Right atrium auricular region (tissue), 2 donors: ENCODE measurements at regions not wholly inside any gene's neighbourhood (a gene's known extent, or its start where the extent isn't known, plus 50 kb on each side); places are given as distances from the start of the nearest gene placed in this dataset.

ENCODE experiments used
- DNase-seq: peaks from one replicate; pipeline ENCODE4 v3.0.0-alpha.2; 2019; ENCODE audit warnings: low spot score
- H3K27ac ChIP-seq, 2 donors: fragments of 200-600 bp; sonication (generic); 1 replicate in 1 of 2; 2 replicates in 1 of 2; pipeline ENCODE4 v1.5.1; 2016 to 2019
- H3K27me3 ChIP-seq, 2 donors: fragments of 200-600 bp; sonication (generic); one replicate each; pipeline versions ENCODE4 v1.5.1 to v1.6.0; 2017 to 2019
- H3K36me3 ChIP-seq: fragments of 200-600 bp; sonication (generic); one replicate; pipeline ENCODE4 v1.5.1; 2016
- H3K4me1 ChIP-seq, 2 donors: fragments of 200-600 bp; sonication (generic); one replicate each; pipeline versions ENCODE4 v1.5.1 to v1.6.0; 2017 to 2019
- H3K4me3 ChIP-seq, 2 donors: fragments of 200-600 bp; sonication (generic); 1 replicate in 1 of 2; 2 replicates in 1 of 2; pipeline ENCODE4 v1.5.1; 2017 to 2019; ENCODE audit warnings: mild to moderate bottlenecking in 1 of 2, moderate library complexity in 1 of 2
- H3K9me3 ChIP-seq, 2 donors: fragments of 200-600 bp; sonication (generic); one replicate each; pipeline ENCODE4 v1.5.1; 2019
- CTCF ChIP-seq, 2 donors: fragments of 200-600 bp; sonication (generic); IDR thresholded peaks; one replicate each; pipeline ENCODE4 v1.5.1; 2019; ENCODE audit warnings: antibody characterized with exemption in 2 of 2

- no peak for TF ChIP-seq CTCF (IDR thresholded peaks at IDR 0.05)
- no peaks in the 10 kb centered on the region for H3K36me3 ChIP-seq
- H3K27me3 ChIP-seq = no peaks in the 10 kb centered on the region
- H3K4me1 ChIP-seq = no peaks in the 10 kb centered on the region
- H3K4me3 ChIP-seq = no peak overlapping the region
- no peak overlapping the region for H3K27ac ChIP-seq
- no peaks in the 10 kb centered on the region for H3K9me3 ChIP-seq
- DNase-seq = no peak
Measured at GRCh38 chr2:67839668-67840067, 223.1 kb downstream of the C1D start.

DNA sequence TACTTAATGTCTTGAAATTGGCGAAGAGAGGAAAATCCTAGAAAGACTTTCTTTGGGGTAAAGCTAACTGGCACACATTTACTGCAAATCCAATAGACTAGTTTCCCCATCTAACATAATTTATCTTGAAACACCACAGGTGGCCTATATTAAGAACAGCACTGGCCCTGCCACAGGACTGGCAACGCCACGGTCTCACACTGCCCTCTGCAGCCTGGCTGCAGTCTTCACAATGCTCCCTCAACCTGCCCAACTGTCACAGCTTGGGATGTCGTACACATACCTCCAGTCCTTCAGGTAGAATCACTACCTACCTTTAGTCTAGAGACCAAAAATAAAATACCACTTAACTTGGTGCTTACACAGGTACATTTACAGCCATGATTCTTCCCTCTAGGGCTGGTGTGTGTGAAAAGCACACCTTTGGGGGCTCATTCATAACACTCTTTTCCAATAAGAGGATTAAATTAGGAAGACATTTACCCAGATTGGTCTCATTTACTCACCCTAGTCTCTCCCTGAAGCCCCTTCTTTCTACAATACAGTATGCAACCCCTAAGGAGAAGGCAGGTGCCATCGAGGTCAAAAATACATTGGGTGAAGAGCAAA lies 222.2 kb downstream of the C1D start:
- no peaks in the 10 kb centered on the region for H3K27me3 ChIP-seq
- DNase-seq = no peak
- TF ChIP-seq CTCF (IDR thresholded peaks at IDR 0.05) = peak; percentile 41 to 83
- H3K4me3 ChIP-seq = no peak overlapping the region
- H3K36me3 ChIP-seq = no peaks in the 10 kb centered on the region
- no peaks in the 10 kb centered on the region for H3K9me3 ChIP-seq
- no peak overlapping the region for H3K27ac ChIP-seq
- H3K4me1 ChIP-seq = no peaks in the 10 kb centered on the region

DNA sequence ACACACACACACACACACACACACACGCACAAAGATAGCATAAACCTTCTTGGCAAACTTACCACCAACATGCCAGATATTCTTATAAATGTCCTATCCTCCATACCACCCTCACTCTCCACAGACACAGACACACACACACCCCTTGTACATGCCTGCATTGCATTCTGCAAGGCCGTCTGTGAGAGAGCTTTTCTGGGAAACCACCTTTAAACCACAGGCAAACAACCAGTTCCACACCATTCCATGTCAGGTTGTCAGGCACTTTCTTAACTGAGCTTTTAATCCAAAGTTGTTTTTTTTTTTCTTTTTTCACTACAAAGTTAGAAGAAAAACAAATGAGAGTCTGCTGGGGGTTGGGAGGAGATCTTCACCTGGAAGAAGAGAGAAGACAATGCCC lies 221.1 kb downstream of the C1D start:
- Histone ChIP-seq H3K4me1 (peaks cover 0 to 7% of the 10 kb centered on the region in 2 donors), H3K27ac (no peak overlapping the region), H3K36me3 (no peaks in the 10 kb centered on the region), H3K27me3 (no peaks in the 10 kb centered on the region), H3K4me3 (no peak overlapping the region), H3K9me3 (no peaks in the 10 kb centered on the region)
- DNase-seq = no peak
- TF ChIP-seq CTCF (IDR thresholded peaks at IDR 0.05) = no peak

DNA sequence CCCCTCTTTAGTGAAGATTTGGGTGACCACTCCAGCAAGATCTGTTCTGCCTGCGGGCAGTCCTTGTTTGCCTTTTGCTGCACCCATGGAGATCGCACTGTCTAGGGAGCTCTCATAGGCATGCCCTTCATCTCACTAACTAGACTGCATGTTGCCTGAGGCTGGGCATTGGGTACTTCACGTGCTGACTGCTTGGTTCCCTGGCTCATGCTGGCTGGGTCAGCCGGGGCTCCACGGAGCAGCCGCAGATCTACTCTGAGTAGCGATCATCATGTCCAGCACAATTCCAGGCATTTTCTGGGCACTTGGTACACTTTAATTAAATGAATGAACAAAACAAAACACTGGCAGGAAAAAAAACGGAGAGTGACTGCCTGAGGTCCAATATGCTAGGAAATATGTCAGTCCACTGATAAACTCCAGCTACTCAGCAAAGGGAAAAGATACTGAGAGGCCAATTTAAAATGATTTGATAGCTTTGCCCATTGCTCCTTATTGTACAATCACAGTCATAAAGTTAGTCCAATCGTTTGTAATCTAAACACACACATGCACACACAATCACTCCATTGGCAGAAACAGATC lies 220.3 kb downstream of the C1D start:
- Histone ChIP-seq H3K9me3 (no peaks in the 10 kb centered on the region), H3K27ac (no peak overlapping the region)

DNA sequence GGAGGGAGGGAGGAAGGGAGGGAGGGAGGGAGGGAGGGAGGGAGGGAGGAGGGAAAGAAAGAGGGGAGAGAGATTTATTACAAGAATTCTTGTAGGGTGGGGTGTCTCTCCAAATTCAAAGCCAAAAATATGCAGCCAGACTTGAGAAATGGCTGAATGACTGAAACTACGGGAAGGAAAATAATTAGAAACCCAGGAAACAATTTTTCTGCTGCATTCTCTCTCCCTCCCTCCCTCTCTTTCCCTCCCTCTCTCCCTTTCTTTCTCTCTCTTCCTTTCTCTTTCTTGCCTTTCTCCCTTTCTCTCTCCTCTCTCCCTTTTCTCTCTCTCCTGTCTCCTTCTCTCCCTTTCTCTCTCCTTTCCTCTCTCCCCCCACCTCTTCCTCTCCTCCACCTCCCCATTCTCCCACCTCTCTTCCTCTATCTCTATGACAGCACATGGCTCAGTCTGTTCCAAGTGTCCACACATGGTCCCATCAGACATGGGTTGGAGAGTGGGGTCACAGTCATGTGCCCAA lies 218.7 kb downstream of the C1D start:
- Histone ChIP-seq H3K27ac (no peak overlapping the region), H3K4me1 (peaks cover 0 to 7% of the 10 kb centered on the region in 2 donors), H3K36me3 (no peaks in the 10 kb centered on the region)

More for the DNA sequence above, 220.3 kb downstream of the C1D start:
- H3K4me3 ChIP-seq = no peak overlapping the region
- H3K27me3 ChIP-seq = no peaks in the 10 kb centered on the region
- TF ChIP-seq CTCF (IDR thresholded peaks at IDR 0.05) = no peak
- no peak for DNase-seq
- H3K4me1 ChIP-seq = peaks cover 0 to 7% of the 10 kb centered on the region in 2 donors
- no peaks in the 10 kb centered on the region for H3K36me3 ChIP-seq

More for the DNA sequence above, 218.7 kb downstream of the C1D start:
- Histone ChIP-seq H3K4me3 (no peak overlapping the region), H3K27me3 (no peaks in the 10 kb centered on the region), H3K9me3 (no peaks in the 10 kb centered on the region)
- DNase-seq = no peak
- TF ChIP-seq CTCF (IDR thresholded peaks at IDR 0.05) = no peak
